ENCODE measurements at regions not wholly inside any gene's neighbourhood (a gene's known extent, or its start where the extent isn't known, plus 50 kb on each side); places are given as distances from the start of the nearest gene placed in this dataset.
"Not testable (repeated sequence)": the region's sequence is repeated elsewhere in the genome, so short reads cannot be mapped to it uniquely, and the experiment has no call there.

DNA sequence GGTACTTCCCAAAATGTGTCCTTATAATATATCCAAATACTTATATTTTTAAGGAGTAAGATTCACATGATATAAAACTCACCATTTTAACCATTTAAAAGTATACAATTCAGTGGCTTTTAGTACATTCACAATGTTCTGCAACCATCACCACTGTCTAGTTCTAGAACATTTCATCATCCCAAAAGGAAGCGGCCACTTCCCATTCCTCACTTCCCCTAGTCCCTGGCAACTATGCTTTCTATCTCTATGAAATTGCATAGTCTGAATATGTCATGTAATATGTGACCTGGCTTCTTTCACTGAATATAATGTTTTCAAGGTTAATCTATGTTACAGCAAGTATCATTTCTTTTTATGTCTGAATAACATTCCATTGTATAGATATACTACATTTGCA is 615.1 kb upstream of the SGCD start:
- intact Hi-C loops (cut with DNase I) = no loop called here
- ATAC-seq (no peak), DNase-seq (no peak)

DNA sequence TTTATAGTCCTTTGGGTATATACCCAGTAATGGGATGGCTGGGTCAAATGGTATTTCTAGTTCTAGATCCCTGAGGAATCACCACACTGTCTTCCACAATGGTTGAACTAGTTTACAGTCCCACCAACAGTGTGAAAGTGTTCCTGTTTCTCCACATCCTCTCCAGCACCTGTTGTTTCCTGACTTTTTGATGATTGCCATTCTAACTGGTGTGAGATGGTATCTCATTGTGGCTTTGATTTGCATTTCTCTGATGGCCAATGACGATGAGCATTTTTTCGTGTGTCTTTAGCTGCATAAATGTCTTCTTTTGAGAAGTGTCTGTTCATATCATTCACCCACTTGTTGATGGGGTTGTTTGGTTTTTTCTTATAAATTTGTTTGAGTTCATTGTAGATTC is 612.5 kb upstream of the SGCD start:
- intact Hi-C loops (cut with DNase I); ATAC-seq: not testable (repeated sequence)

DNA sequence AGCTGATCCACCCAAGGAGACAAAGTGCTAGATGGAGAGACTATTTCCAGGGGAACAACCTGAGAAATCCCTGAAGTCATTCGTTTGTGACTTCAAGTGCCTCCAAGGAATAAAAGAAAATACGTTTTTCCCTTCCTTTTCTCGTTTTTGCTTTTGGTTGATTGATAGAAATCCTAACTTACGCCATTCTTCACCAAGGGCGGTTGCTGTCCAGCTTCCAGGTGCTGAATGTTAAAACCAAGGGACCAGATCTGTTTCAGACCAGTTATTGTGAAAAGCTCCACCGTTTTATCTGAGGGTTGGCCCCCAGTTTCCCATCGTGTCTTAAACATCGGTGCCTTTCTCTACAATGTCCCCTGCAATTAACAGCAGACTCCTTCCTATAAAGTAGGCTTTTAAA is 600.7 kb upstream of the SGCD start:
- intact Hi-C loops (cut with DNase I) = loop anchor here in 1 of 2 donors (10.0 kb wide), 1 partner anchor 761 kb away; no protein-coding TSS in a partner anchor
- ATAC-seq = no peak

More for the DNA sequence above, 612.5 kb upstream of the SGCD start:
- DNase-seq = not testable (repeated sequence)

DNA sequence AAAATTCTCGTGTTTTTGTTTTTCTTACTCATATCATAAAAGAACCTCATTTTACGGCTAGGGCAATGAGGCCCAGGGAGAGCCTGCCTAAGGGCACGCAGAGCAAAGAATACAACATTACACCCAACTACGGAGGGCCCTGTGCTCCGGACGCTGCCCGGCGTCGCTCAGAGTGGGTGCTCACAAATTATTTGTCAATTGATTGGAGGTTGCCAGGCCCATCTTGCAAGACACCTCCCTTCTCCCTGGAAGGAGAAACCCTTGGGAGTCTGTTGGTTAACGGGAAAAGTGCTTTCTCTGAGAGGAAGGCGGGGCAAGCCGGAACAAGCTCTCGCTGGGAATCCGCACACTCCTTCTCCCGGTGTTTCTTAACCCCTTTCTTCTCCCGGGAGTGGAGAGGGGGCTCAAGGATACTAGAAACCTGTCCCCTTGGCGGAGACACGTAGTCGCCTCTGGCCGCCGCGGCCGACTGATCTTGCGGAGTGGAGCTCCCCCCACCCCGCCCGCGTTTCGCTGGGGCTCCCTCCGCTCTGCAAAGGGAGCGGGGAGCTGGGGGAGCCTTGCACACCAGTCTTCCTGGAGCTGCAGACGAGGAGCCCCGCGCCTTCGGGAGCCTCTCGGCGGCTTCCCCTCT is 599.3 kb upstream of the SGCD start:
- no peak for ATAC-seq
- intact Hi-C loops (cut with DNase I) = loop anchor here in 1 of 2 donors (2.0 to 10.0 kb wide), 2 partner anchors 589 to 763 kb away; no protein-coding TSS in a partner anchor
- no peak for DNase-seq

More for the DNA sequence above, 600.7 kb upstream of the SGCD start:
- peak; percentile 29 for DNase-seq

DNA sequence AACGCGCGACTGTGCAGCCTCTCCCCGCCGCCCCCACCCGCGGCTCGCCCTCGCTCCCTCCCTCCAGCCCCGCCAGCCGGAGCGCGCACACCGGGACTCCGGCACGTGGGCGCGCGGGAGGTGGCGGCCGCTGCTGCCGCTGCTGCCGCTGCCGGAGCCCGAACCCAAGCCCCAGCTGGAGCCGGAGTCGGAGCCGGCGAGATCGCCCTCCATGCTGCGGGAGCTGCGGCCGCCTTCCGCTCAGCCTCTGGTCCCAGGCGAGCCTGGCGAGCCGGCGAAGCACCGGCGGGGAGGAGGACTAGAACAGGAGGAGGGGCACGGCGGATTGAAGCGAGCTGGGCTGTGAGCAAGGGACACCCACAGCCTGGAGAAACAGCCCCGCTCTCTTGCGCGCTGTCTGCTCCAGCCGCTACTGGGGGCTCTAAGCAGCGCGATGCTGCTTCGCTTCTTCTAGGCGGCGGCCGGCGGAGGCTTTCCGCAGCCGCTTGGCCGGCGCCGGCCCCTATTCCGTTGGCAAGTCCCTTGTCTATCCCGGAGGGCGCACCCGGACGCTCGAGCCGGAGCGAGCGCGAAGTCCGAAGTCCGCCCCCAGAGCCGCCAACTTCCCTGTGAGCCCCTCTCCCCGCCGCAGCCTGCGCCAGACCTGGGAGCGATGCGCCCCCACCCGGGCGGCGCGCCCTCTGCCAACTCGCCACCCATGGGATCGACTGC is 598.7 kb upstream of the SGCD start:
- DNase-seq (peak; percentile 73), ATAC-seq (peak; percentile 72 to 74)
- intact Hi-C loops (cut with DNase I) = loop anchor here in 1 of 2 donors (2.0 to 10.0 kb wide), 2 partner anchors 590 to 764 kb away; no protein-coding TSS in a partner anchor

DNA sequence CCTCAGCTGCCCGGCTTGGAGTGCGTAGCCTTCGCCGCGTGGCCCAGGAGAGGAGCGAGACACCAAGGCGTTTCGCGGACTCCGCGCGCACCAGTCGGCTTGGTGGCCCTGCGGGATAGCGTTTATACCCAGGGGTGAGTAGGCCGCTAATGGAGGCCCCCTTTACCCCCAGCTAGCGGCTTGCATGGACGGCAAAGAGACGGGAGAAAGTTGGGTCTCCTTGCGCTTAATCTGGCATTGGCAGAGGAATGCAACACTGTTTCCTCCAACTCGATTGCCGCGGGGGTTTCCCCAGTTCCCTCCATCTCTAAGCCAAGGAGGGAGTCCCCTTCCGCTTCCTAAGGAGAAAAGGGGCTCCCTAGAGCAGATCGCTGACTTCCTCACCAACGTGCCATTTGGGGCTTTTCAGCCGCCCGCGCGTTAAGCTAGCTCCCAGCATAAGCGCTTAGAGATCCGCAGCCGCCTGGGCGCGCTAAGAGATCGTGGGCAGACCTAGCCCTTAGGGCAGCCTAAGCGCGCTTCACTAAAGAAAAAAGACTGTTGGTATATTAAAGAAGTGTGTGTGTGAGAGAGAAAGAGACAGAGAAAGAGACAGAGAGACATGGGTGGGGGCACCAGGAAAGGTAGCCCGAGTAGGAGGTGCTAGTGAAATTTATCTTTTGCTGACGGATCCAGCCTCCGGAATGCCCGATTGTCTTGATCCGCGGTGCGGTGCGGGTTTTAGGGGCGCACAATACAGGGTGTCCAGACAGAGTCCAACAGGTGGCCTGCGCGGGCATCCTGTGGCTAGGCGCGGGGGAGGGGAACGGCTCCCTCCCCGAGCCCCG is 597.9 kb upstream of the SGCD start:
- peak; percentile 40 for DNase-seq

DNA sequence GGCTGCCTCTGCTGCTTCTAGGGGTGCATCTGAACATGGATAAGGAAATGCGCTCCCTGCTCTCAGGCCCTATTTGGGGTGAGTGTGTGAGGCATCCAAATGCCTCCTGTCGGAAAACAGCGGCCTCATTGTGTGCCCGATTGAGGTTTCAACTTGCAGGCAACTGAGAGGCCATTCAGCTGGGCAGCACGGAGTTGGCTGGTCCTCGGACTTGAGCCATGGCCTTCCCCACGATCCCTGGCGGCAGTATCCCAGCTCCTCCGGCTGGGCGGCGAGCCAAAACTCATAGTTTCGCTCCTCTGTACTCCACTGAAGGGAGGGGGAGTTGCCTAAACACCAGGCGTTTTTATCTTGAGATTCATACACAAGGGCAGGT is 597.3 kb upstream of the SGCD start:
- peak; percentile 67 for DNase-seq
- intact Hi-C loops (cut with DNase I) = loop anchor here in 1 of 2 donors (2.0 to 10.0 kb wide), 2 partner anchors 591 to 765 kb away; no protein-coding TSS in a partner anchor
- ATAC-seq = peak; percentile 67 to 70

More for the DNA sequence above, 597.9 kb upstream of the SGCD start:
- intact Hi-C loops (cut with DNase I) = loop anchor here in 1 of 2 donors (2.0 to 10.0 kb wide), 2 partner anchors 590 to 764 kb away; no protein-coding TSS in a partner anchor
- ATAC-seq = peak; percentile 32 to 73

DNA sequence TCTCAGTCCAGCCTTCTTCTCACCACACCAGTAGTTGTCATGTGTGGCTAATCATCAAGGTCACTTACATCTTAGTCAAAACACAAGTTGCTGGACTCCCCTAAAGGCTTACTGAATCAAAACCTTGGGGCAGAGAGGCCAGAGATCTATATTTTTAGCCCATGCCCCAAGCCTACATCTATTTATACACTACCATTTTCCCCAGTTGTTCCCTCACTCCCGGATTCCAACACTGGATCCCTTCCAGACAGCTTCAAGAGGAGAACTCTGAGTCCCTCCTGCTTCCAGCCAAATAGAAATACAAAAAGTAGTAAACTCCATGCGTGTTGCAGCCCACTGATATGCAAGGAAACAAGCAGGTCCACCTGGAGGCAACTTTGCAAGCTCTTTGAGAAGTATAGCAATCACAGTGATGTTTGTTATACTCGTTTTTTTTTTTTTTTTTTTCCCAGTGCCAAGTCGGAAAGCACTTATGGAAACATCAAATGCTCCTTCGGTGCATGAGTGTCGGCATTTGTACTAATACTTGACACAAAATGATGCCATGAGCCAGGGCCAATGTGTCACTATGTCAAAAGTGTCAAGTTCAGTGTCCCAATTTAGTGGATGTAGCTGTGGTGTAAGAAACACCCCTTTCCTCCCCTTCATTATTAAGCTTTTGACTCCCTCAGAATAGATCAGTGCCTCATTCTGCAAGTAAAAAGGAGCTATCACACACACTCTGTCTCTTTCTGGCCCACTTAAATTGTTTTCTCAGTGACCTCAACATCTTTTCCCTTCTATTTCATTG is 594.2 kb upstream of the SGCD start:
- intact Hi-C loops (cut with DNase I) = no loop called here
- ATAC-seq (peak; percentile 20 to 25), DNase-seq (no peak)

DNA sequence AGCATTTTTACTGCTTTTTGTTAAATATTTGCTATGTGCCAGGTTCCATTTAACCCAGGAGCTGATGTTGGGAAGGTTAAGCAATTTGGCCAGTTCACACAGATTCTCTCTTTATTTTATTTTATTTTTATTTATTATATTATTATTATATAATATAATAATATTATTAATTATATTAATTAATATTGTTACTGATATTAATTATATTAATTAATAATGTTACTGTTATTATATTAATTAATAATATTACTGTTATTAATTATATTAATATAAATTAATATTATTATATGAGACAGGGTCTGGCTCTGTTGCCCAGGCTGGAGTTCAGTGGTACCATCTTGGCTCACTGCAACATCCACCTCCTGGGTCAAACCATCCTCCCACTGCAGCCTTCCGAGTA is 593.0 kb upstream of the SGCD start:
- no peak for ATAC-seq
- intact Hi-C loops (cut with DNase I) = no loop called here

DNA sequence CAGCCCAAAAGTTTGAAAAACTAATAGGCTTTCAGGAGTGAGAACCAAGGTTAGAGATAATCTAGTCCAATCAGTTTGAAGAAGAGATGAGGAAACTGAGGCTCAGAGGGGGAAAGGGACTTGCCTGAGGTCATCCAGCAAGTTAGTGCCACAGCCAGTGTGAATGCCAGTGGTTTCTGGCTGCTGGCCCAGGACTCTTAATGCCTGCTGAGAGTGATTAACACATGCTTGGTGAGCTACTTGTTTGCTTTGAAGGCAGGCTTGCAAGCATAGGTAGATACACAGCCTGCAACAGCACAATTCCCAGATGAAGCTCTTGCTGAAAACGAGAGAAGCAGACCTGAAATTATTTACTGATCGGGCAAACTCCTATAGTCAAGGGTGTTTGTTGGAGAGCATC is 591.6 kb upstream of the SGCD start:
- ATAC-seq = peak; percentile 24 to 65
- DNase-seq = peak; percentile 58
- intact Hi-C loops (cut with DNase I) = no loop called here

More for the DNA sequence above, 593.0 kb upstream of the SGCD start:
- no peak for DNase-seq

DNA sequence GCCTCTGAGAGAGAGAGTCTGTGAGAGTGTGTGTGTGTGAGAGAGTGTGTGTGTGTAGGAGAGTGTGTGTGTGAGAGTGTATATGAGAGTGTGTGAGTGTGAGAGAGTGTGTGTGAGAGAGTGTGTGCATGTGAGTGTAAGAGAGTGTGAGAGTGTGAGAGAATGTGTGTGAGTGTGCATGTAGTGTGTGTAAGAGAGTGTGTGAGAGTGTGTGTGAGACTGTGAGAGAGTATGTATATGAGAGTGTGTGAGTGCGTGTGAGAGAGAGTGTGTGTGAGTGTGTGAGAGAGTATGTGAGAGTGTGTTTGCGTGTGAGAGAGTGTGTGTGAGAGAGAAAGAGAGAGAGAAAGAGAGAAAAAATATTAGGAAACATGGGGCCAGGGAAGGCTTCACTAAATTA is 588.3 kb upstream of the SGCD start:
- ATAC-seq (no peak), DNase-seq (no peak)
- intact Hi-C loops (cut with DNase I) = no loop called here

DNA sequence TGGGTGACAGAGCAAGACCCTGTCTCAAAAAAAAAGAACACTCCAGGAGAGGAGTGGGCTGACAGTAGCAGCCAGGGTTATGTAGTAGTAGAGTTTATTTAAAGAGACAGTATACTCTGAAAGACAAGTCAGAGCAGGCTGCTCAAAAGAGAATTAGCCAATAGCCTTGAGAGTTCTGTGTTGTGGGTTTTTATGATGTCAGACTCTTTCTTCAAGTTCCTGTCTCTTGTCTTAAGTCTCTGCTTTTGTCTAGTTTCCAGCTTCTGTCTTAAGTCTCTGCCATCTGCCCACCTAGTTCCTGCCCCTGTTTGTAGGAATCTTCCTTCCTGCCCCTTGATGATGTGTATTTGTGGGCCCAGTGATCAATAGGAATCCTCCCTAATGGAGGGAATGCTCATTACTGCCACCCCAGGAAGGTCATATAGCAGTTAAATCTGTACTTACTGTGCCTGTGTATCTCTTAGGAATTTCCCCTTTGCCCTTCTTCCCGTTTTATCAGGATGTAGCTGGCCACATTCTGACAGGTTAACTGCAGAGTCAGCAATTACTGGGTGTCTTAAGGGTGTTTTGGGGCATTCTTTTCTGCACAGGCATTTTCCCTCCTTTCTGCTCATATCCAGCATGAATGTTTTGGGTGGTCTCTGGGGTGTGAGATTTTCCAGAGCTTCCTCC is 580.5 kb upstream of the SGCD start:
- DNase-seq (no peak), ATAC-seq (no peak)
- intact Hi-C loops (cut with DNase I) = no loop called here

DNA sequence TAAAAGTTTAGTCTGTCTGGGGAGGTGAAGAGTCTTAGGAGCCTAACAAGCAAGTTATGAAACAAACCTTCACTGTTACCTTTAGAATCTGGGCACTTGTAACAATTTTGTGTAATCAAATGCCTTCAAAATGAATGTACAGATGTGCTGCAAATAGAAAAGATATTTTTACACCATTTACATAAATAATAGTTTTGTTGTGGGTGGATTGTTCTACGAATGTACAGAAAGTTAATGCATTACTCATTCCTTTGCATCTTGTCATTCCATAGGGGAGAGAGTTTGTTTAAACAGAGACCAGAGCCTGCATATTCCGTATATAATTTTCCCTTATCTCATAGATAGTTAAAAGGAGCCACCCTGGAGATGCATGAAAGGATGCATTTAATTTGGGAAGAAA is 576.9 kb upstream of the SGCD start:
- no peak for ATAC-seq
- intact Hi-C loops (cut with DNase I) = no loop called here
- no peak for DNase-seq

DNA sequence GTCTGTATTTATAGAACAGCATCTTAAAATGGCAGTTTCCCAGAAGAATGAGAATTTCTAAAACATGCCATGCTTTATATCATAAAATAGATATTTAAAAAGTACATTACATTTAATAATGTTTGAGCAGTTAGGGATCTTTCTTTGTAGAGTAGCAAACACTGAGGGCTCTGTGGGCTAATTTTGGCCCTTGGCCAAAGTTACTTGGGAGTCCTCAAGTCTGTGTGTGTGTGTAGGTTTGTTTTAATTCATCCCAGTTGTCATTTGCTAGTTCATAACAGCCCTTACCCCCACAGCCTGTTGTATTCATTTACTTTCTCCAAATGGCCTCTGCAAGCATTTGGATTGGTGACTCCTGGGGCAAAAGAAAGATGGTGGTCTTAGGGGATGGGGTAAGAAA is 576.4 kb upstream of the SGCD start:
- no peak for DNase-seq
- no peak for ATAC-seq
- intact Hi-C loops (cut with DNase I) = no loop called here

DNA sequence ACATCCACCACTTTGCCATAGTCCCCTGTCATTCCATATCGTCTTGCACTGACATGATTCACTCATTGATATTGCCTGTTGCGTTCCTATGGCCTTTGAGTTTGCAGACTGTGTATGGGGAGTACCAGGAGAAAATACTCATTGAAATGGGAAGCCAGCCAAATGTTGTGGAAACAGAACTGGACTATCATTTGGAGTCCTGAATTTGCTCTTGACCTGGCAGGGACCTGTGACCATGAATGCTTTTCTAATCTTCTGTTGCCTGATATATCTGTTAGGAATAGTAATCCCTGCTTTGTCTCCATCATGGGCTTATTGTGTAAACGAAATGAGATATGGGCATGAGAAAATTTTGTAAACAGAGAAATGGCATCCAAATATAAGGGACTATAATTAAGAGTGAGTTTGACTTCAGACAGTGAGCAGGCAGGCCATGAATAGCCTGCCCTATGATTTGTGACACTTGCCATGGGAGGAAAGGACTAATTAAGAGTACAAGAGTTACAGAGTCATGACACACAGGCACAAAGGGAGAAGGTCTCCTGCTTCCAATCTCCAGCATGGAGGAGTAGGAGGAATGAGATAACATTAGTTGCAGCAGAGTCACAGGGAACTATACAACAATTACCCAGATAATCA is 572.9 kb upstream of the SGCD start:
- ATAC-seq (peak; percentile 41 to 65), DNase-seq (no peak)
- intact Hi-C loops (cut with DNase I) = no loop called here

DNA sequence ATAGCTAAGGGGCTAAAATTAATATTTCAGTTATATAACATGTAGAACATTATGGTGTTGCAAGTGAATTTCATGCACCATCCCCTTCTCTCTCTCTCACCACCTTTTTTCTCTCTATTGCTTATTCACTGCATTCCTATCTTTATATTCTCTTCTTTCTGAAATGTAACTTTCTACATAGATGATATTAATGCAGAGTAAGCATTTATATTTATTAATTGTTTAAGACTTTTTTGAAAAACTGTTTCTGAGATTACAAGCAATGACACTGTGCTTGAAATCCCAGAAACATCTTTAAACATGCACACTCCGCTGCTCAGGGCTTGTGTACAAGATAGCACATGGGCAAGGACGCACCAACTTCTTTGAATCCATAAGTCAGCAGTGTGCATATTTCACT is 567.7 kb upstream of the SGCD start:
- intact Hi-C loops (cut with DNase I) = no loop called here
- DNase-seq (no peak), ATAC-seq (no peak)

DNA sequence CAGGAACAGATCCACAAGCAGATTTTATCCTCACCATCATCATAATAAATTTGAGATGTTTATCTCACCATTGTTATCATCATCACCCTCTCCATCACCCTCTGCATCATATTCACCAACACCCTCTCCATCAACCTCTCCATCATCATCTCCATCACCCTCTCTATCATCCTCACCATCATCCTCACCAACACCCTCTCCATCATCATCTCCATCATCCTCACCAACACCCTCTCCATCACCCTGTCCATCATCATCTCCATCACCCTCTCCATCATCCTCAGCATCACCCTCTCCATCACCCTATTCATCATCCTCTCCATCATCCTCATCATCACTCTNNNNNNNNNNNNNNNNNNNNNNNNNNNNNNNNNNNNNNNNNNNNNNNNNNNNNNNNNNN is 567.0 kb upstream of the SGCD start:
- intact Hi-C loops (cut with DNase I) = no loop called here
- DNase-seq (no peak), ATAC-seq (no peak)

DNA sequence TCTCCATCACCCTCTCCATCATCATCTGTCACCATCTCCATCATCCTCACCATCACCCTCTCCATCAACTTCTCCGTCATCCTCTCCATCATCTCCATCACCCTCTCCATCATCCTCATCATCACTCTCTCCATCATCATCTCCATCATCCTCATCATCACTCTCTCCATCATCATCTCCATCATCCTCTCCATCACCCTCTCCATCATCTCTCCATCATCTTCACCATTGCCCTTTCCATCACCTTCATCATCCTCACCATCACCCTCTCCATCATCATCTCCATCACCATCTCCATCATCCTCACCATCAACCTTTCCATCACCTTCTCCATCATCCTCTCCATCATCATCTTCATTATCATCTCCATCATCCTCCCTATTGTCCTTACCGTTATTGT is 565.5 kb upstream of the SGCD start:
- intact Hi-C loops (cut with DNase I) = no loop called here
- DNase-seq (no peak), ATAC-seq (no peak)

Data from left cardiac atrium (tissue), 4 donors.